ENCODE measurements at regions not wholly inside any gene's neighbourhood (a gene's known extent, or its start where the extent isn't known, plus 50 kb on each side); places are given as distances from the start of the nearest gene placed in this dataset.
"Not testable (repeated sequence)": the region's sequence is repeated elsewhere in the genome, so short reads cannot be mapped to it uniquely, and the experiment has no call there.

DNA sequence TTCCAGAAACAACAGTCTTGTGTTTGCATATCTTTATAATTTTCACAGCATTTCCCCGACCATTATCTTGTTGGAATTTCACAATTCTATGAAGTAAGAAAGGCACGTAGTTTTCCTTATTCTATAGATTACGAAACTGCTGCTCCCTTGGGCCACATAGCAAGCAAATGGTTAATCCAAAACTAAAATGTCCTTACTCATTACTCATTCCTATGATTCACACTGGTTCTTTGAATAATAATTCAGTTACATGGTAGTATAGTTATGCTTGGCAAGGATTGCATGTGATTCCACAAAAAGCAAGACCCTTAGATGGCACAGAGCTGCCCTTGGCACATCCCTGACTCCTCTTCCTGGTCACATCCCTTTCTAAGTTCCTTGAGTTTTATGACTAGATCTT, 51.2 kb downstream of the OR13H1 start:
- DNase-seq = no peak

DNA sequence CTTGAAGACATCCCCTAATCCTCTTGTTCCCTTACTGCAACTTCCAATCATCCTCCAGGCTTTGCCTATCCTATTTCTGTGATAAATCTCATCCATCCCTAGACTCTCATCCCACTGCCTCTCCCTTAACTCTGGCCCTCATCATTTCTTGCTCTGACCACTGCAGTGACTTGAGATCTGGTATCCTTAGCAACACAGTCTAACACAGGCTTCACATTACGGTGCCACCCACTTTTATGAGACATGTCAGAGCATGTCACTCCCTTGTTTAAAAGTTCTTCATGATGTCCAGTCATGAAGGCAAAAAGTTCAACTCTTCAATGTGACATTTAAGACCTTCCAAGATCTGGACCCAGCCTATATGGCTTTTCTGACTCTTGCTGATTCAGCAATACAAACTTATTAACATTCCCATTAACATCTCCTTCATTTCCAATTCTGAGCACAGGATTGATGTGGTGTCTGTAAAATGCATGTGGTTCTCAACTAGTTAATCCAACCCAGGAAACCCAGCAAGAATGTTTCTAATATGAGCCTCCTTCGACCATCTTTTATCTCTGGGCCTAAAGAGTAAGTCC, 64.0 kb downstream of the OR13H1 start:
- no peak for DNase-seq

DNA sequence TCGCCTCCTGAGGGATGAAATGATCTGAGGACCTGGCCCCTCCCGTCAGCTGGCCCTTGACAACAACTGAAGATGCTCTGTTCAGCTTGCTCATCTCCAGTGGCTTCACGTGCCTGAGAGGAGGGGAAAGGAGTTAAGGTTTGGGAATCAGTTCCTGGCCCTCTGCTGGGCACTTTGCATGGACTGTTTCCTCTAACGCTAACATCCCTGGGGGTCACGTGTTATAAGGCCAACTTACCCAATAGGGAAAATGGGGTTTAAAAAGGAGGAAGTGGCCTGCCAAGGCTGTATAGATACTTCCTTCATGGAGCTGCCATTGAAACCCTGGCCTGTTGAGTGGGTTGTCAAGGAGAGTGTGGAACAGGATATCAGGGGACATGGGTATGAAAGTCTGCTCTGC, 65.6 kb downstream of the OR13H1 start:
- no peak for DNase-seq

DNA sequence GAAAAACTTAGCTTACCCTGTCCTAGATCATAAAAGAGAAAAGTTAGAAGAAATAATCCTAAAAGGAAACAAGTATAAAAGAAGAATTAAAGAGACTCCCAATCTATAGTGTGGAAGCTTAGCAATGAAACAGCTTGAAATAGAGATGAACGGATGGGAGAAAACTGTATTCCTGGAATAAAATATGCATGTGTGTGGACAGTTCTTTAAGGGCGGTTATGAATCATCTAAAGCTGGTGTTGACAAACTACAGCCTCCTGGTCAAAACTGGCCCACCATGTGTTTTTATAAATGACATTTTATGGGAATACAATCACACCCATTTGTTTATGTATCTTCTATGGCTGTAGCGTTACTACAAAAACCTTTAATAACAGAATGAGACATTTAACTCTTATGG, 69.4 kb downstream of the OR13H1 start:
- DNase-seq = no peak

DNA sequence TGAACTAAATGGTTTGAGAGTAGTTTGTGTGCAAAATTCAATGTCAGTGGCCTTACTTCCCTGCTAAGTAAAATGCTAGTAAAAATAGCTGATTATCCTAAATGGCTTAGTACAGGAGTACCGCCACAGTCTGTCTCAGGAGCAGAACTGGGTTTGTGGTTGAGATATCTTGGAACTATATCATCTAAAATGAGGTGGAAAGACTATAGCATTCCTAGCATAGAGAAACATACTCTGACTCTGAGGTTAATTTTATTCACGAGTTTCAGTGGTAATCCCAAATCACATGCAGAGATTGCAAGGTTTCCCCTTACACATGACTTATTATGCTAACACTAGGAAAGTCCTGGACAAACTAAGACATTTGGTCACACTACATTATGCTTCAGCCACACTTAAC, 70.4 kb downstream of the OR13H1 start:
- DNase-seq = no peak

DNA sequence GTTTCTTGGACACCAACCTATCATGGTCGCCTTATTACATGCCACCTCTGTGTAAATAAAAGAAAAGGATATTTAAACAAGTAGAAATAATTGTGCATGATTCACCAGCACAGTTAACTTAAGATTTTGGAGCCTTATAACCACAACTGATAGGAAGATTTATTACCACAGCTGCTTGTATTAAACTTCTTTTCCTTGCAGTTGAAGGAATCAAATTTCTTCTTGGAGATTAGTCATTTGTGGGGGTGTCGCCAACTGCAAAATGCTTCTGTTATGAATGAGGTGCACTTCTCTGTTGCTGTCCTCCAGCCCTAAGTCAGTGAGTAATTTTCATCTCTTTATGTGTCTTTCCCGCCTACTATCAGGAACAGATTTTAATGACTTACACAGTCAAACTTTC, 73.3 kb downstream of the OR13H1 start:
- DNase-seq = no peak

DNA sequence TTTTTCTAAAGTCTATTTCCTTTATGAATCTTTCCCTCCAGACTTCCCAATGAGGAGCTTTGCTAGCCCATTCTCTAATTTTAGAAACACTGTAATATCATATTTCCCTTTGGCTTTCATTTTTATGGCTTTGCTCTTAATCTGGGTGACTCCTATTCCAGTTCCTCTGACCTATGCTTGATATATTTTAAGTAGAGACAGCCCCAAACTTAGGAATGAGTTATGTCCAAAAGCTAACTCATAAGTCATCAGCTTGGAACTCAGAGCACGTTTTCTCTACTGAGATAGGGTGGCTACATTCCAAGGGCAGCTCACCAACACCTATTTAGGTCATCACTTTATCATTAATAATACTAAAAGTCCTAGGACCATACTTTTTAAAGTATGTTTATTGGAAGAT, 77.8 kb downstream of the OR13H1 start:
- no peak for DNase-seq

DNA sequence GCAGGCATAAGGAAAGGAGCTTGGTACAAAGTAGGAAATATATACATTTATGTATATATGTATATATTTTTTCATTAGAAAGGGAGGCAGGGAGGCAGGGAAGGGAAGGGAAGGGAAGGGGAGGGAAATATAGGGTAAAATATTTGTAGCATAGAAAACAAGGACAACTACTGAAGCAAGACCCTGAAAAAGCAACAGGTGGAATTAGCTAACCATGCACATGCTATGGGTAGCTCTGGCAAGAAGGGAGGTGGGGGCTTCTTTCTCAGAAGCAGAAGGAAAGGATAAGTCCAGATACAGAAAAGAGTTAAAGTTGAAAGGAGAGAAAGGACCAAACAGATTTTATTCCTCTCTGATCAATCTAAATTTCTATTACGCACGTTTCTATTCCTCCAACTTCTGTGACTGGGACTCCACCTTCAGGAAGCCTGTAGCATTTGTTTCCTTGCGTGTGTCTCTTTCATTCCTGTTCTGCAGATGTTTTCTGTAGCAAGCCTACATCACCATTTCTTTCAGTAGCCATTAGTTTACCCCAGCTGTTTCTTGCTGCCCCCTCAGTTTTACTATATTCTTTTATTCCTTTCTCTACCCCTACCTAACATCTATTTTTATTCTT, 82.9 kb downstream of the OR13H1 start:
- no peak for DNase-seq

DNA sequence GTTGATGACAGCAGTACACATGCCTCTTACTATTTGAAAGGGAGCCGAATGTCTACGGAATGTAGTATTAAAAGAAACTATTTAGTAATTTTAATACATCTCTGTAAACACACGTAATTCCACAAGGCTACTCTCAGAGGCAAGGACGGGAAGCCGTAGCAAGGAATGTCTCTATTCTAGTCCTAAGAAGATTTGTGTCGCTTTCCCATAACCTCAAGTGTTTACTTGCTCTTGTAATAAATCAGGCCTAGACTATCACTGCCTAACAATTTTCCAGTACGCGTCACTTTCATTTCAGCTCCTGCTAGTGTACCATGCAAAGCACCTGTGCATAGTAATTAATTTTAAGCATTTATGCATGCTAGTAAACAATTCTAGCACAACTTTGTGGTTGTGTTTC, 86.7 kb downstream of the OR13H1 start:
- no peak for DNase-seq

DNA sequence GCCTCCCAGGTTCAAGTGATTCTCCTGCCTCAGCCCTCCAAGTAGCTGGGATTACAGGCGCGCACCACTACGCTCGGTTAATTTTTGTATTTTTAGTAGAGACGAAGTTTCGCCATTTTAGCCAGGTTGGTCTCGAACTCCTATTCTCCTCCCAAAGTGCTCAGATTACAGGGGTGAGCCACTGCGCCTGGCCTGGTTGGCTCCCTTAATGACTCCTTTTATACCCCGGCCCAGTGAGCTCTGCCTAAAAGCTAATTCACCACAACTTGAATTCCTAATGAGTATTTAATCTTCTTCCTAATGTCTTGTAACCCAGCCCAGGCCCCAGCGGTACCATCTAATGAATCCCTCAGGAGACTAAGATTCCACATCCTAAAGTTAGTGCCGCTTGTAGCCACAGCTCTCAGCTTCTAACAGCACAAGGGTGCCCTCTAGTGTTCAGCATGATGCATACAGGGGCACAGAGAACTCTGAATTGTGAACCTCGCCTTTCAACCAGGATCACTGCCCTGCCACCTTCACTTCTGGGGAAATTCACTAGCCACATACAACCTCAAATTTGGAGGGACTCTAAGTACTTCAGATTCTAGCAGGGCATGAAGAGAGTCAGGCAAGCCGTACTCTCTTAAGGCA, 89.5 kb downstream of the OR13H1 start:
- DNase-seq = peak; percentile 24

DNA sequence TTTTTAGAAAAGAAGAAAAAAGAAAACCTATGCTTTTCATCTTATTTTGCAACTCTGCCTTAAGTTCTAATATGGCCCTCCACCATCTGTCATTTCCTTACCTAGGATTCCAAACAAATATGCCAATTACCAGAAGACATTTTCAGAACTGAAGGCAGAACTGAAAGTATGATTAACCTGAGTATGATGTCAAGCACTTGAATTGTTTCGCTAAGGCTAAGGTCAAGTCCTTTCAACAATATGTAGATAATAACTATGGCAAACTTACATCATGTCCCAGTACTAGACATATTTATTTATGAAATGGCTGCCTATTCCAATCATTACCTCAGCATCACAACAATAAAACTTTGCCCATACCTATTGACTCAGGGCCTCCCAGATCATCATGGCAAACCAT, 91.0 kb downstream of the OR13H1 start:
- DNase-seq = no peak

DNA sequence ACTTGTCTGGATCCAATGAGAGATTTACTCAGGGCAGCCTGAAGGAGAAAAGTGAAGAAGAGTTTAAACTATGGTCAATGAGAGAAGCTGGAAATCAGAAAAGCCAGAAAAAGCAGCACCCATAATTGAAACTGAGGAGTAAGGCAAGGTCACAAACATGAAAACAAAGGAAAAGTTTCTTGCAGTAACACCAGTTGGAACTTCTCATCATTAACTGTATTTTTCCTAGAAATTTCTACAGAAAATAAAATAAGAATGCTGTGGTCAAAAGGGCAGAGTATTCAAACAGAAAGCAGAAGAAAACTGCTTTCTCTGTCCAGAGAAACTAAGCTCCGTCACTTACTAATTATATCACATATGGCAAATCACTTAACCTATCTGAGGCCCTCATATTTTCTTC, 102.2 kb downstream of the OR13H1 start:
- no peak for DNase-seq

DNA sequence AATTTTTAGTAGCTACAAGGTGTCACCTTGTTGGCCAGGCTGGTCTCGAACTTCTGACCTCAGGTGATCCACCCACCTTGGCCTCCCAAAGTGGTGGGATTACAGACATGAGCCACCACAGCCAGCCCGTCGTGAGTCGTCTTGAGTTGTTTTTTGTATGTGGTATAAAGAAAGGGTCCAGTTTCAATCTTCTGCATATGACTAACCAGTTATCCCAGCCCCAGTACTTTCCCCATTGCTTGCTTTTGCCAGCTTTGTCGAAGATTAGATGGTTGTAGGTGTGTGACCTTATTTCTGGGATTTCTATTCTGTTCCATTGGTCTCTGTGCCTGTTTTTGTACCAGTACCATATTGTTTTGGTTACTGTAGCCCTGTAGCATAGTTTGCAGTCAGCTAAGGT, 105.9 kb downstream of the OR13H1 start:
- no peak for DNase-seq

DNA sequence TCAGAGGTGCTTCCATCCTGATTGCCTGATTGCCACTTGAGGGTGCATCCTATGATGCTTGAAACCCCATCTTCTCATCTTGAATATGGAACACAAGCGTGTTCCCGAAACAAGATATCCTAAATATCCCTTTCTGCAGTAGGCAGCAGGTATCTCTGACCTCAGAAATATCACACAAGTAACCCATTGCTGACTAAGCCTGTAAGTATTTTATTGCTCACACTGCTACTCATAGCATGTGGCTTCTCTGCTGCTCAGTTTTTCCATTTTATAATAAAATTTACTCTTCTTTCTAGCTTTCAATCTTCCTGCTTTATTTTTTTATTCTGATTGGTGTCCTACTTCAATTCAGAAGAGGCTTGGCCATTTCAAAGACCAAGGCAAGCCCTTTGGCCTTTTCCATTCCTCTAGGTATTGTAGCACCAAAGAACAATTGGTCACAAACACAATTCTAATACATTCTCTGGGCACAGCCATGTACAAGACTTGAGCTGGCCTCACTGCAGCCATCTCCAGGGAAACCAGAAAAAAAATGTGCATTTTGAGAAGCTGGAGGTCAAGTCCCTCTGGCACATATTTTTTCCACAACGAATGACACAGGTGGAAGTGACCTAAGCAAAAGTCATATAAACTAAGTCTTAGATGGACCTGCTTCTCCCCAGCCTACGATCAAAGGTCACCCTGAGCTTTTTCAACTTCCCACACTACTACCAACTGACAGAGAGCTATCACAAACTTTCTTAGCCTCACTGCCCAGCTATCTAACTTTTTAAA, 107.0 kb downstream of the OR13H1 start:
- DNase-seq = no peak

DNA sequence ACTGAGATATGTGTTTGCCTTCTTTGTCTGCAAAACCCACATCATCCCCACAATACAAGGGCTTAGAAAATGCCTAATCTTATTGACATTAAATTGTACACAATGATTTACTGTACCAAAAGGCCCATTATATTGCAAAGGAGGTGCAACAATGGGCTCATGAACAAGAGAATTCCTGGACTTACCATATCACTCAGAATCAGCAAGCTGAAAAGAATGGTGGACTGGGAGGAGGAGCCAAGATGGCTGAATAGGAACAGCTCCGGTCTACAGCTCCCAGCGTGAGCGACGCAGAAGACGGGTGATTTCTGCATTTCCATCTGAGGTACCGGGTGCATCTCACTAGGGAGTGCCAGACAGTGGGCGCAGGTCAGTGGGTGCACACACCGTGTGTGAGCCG, 119.9 kb downstream of the OR13H1 start:
- not testable (repeated sequence) for DNase-seq

DNA sequence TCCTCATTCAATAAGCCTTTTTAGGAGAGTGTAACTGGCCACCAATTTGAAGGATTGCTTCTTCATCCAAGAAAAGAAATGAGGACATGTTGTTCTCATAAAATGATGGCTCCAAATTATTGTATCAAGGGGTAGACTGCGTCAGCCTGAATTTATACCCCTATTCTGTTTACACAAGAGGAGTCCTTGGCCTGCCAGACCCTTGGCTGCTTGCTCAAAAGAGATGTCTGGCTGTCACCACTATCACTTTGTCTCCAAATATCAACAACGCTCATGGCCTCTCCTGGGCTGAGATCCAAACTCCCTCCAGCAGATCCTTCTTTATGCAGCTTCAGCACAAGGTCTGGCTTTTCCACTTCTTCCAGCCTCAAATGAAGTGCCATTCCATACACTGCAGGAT, 127.9 kb downstream of the OR13H1 start:
- no peak for DNase-seq

DNA sequence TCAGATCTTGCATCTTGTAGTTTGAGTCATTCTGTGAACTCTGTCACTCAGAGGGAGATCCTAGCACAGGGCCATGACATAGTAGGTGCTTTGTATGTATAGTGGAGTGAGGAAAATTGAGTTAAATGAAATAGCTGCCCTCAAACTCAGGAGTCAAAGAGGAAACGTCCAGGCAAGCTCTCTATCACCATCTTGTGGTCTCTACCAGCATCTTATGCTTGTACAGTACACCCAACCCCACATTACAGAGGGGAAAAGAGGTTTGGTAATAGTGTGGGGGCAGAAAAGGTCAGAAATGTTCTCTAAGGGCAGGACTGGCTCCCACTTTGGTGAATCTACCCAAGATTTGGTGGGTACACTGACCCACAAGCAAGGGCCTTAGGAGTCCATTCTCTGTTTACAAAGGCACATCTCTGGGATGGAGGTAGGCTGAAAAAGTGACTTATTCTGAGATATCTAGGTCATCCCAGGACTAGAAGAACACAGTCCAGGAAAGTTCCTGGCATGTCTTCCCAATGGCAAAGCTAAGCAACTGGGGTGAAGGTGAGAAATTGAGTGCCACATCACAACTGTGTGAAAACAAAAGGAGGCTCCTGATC, 131.8 kb downstream of the OR13H1 start:
- no peak for DNase-seq

DNA sequence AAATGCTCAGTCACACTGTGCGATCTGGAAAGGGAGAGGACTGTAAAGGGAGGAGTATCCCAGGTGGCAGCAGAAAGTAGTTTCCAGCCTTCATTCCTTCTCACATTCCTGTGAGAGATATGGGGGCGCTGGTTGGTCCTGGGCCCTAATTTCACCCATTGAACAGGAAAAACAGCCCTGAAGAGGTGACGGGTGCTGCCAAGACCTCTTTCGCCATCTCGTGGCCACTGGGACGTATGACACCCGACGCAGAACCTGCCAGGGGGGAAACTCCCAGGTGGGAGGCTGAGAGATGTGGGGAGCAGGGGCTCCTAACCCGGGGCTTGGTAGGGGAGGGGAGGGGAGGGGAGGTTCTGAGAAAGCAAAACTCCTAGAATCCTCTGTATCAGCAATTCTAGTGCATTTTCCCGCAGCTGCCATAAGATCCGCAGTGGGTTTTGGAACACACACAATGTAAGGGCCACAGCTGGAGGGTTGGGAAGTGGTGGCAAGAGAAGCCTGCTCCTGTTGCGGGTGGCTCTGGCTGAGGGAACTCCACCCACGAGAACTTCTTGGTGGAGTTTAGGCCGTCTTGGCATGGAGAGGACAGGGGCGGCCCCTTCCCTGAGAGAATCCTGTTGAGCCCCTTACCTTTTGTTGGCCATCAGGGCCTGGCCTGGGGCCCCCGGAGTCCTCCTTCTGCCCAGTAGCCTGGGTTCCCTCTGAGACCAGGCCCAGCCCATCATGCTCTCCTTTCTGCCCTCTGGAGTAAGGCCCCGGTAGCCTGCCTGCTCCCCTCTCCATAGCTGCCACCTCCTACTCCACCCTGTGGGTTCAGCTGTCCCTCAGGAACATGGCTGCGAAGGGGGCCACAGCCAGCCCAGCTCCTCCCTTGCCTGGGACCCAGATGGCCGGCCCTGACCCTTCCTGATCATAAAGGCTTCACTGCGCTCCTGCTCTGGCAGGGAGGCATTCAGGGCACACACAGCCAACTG, 134.1 kb downstream of the OR13H1 start:
- no peak for DNase-seq

DNA sequence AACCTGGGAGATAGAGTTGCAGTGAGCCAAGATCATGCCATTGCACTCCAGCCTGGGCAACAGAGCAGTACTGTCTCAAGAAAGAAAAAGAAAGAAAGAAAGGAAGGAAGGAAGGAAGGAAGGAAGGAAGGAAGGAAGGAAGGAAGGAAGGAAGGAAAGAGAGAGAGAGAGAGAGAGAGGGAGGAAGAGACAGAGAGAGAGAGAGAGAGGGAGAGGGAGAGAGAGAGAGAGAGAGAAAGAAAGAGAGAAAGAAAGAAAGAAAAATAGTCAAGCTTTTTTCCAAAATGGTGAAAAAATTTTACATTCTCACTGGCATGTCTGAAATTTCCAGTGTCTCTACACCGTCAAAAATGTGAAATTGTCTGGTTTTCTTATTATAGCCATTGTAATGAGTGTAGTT, 138.9 kb downstream of the OR13H1 start:
- not testable (repeated sequence) for DNase-seq

DNA sequence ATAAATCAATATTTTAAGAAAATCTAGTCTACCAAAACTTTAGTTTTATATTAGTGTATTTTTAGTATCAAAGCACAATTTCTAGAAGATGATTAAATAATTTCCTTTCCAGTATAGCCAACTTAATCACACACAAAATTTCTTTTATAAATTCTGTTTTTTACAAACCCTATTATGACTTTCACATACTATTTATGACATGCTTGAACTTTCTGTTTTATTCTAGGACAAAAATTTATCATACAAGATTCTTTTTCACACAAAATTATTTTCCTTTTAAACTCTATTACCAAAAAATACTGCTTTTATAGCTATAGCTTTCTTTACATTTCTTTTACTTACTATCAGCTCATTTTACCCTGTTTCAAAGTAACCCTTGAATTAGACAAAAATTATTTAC, 149.5 kb downstream of the OR13H1 start:
- no peak for DNase-seq

DNA sequence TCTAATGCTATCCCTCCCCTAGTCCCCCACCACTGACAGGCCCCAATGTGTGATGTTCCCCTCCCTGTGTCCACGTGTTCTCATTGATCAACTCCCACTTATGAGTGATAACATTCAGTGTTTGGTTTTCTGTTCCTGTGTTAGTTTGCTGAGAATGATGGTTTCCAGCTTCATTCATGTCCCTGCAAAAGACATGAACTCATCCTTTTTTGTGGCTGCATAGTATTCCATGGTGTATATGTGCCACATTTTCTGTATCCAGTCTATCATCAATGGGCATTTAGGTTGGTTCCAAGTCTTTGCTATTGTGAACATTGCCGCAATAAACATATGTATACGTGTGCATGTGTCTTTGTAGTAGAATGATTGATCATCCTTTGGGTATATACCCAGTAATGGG, 153.1 kb downstream of the OR13H1 start:
- DNase-seq = not testable (repeated sequence)

DNA sequence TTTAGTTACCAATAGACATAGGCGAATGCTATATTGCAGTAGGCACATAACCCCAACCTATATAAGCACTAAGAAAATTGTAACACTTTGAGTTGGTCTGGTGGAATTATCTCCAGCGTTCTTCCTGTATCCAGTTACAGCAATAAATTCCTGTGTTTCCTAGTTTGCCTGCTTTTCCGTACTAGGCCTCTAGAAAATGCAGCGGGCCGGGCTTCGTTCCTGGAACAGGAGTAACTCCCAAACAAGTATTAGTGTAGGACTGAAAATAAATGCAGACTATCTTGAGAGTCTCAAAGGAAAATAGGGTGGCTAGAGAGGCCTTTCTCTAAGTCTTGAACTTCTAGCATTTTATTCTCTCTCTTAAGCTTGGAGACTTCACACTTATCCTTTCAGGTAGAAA, 159.8 kb downstream of the OR13H1 start:
- no peak for DNase-seq
